GM21619 (cell line): ENCODE measurements at regions not wholly inside any gene's neighbourhood (a gene's known extent, or its start where the extent isn't known, plus 50 kb on each side); places are given as distances from the start of the nearest gene placed in this dataset.

ENCODE experiments used
- ATAC-seq: cut with Tn5 transposase; IDR thresholded peaks from one replicate; pipeline ENCODE4 v1.9.1; 2021; ENCODE audit not compliant: unreplicated experiment

GRCh38 chr17:72512649-72513556 lies 392.1 kb downstream of the SOX9 start:
- ATAC-seq: peak; percentile 30

DNA sequence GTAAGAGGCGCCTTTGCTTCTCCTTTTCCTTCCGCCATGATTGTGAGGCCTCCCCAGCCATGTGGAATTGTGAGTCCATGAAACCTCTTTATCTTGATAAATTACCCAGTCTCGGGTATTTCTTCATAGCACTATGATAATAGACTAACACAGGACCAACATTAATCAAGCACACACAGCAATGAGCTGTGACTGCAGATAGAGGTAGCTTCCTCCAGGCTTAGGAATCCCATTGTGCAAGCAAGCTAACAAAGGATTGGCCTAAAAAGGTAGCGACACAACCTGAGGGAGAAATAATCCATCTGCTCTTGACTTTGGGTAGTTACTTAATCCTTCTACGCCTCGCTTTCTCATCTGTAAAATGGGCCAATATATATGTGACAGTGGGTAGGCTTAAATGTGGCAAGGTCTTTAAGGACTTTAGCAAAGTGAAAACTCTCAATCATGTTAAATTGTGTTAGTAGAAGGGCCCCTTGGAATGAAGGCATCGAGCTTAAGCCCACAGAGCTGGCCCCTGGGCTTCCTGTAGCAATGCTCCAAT lies 393.6 kb downstream of the SOX9 start:
- no peak for ATAC-seq

DNA sequence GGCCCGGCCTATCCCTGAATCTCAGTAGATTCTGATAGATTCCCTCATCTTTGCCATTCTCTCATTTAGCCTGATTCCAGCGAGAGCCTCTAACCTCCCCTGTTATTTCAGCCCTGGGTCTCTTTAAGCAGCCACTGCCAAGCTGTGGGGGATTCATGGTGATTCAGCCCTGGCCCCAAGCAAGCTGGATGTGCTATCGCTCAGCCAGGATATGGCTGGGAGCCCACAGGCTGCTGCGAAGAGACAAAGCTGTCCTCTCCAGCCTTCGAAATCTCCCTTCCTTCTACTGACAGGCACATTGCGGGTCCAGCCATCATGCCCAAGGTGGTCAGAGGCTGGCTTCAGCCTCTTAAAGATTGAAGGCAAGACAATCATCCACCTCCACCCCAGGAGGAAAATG lies 394.1 kb downstream of the SOX9 start:
- ATAC-seq: no peak

- peak; percentile 28 for ATAC-seq
These were observed 394.7 kb downstream of the SOX9 start for GRCh38 chr17:72515291-72516065.

- no peak for ATAC-seq
These were observed 396.1 kb downstream of the SOX9 start for GRCh38 chr17:72516772-72517399.

DNA sequence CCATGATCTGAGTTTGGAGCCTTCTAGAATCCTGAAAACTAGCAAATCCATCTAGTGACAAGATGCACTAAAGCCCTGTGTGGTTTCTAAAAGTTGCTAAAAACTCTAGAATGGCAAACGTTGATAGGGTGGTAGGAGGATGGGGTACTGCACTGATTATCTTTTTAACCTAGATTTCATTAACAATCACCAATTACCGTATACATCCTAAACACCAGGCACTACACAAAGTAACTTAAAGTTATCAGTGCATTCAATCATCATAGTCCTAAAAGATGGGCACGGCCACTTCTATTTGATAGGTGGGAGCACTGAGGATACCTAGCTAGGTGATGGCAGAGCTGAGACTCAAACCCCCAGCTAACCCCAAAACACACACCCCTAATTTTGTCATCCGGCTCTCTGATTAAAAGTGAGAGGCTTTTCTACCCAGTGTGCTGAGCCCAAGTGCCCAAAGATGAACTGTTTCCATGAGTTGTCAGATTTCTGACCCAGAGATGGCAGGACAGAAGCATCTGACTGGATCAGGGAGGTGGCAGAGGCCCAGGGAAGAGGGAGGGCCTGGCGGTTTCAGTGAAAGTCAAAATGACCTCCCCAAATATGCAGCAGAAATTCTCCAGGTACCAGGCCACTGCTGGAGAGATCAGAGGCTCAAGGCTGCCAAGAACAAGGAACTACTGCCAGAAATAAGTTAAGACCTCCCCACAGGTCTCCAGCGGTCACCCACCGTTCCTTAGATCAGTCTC lies 396.8 kb downstream of the SOX9 start:
- no peak for ATAC-seq

DNA sequence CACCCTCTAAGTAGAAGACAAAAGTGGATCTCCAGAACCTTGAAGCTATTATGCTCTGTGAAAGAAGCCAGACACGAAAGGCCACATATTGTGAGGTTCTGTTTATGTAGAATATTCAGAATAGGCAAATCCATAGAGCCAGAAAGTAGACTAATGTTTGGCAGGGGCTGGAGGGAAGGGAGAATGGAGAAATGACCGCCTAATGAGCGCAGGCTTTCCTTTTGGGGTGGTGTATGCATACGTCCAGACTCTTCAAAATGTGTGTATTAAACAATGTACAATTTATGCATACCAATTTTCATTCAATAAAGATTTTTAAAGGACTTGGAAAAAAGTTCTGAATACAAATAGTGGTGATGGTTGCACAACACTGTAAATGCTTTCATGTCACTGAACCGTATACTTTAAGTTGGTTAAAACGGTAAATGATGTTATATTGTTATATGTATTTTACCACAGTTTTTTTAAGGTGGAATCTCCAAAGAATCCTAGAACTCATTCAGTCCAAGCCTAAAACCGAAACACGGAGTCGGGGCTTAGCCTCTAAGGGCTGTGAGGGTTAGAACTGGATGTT lies 397.4 kb downstream of the SOX9 start:
- ATAC-seq: no peak

- no peak for ATAC-seq
These were observed 398.2 kb downstream of the SOX9 start for GRCh38 chr17:72518753-72519597.

GRCh38 chr17:72519598-72519936 lies 398.7 kb downstream of the SOX9 start:
- no peak for ATAC-seq

GRCh38 chr17:72520665-72521303 lies 400.0 kb downstream of the SOX9 start:
- peak; percentile 41 for ATAC-seq

DNA sequence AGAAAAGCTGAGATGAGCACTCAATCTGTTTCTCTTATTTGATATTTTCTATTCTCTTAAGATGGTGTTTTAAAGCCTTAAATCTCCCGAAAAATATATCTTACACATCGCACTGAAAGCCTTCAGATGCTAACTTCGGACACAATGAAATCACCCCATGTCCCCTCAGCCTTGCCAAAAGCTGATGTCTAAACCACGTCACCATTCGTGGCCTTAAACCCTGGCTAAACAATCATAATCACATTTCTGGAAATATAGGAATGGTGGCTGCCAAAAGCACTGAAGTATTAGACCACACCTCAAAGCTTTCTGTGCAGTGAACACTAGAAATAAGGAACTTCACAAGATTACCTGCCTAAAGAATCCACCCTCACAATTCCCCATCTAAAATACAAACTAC lies 402.7 kb downstream of the SOX9 start:
- ATAC-seq: no peak

DNA sequence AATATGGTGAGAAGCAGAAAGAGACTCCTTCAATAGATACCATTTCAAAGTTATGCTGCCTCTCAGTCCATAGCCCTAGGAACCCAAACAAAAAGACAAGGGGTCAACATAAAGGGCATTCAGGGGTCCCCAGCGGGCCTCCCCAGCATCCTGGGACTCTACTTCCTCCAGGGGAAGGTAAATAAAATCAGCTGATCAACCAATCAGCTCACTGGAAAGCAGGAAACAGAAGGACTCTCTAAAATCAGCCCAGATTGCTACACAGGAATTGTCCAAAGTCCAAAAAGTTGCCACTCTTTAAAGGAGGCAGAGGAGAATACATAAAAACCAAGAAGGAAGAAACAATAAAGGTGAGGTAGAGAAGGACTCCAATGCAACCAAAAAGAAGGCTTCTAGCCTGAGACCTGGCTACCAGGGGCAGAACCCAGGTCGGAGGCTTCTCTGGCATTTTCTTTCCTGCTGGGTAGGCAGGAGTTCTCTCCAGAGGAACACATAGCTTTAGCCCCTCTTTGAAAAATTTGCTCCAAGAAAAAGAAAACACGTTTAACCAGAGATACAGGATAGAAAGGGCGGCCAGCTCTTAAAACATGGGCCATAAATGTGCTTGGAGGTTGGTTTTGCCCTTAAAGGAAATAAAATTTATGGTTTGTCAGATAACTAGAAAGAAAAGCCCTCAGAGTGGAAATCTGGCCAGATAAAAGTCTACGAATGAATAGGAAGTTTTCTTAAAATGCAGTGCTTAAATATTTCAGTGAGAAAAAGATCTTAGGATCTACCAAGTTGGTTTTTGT lies 404.6 kb downstream of the SOX9 start:
- ATAC-seq: no peak

- no peak for ATAC-seq
These were observed 405.9 kb downstream of the SOX9 start for GRCh38 chr17:72526769-72527168.

DNA sequence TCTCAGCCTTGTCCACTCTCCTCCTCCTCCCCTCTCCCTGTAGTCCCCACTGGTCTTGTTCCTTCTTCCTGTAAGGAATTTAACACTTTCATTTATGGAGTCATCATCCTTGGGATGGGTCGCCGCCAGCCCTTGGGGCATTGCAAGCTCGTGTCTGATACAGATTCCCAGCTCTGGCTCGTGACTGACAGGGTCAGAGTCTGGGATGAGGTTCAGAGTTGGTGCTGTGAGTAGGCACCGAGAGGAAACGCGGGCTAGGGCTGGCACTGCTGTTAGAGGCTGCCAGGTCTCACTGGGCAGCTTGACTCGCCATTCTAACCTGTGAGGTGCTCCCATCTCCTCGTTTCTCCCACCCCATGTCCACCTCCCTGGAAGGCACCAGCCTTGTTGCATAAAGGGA lies 407.0 kb downstream of the SOX9 start:
- ATAC-seq: no peak

DNA sequence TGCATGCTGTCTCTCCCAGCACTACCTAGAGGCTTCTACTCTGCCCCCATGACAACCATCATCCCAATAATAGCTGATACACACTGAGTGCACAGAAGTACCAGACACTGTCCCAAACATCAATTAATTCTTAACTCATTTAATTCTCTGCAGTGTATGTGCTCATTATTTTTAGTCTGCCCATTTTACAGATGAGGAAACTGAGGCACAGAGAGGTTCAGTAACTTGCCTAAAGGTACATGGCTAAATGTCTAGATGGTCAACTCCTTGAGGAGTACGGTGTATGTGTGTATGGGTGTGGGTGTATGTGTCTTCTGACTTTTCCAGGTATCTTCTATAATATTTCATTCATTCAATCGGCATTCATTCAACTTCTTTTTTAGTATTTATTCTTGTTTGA lies 407.9 kb downstream of the SOX9 start:
- no peak for ATAC-seq

GRCh38 chr17:72529386-72529785 lies 408.6 kb downstream of the SOX9 start:
- ATAC-seq: no peak

- ATAC-seq: no peak
These were observed 409.6 kb downstream of the SOX9 start for GRCh38 chr17:72530454-72530853.

- no peak for ATAC-seq
These were observed 410.9 kb downstream of the SOX9 start for GRCh38 chr17:72531729-72532128.
